GM21717 (cell line): ENCODE measurements at regions not wholly inside any gene's neighbourhood (a gene's known extent, or its start where the extent isn't known, plus 50 kb on each side); places are given as distances from the start of the nearest gene placed in this dataset.
A peak's percentile ranks its signal among the peaks of the same experiment; 100 is the strongest.

Experiments
- ATAC-seq: cut with Tn5 transposase; IDR thresholded peaks from one replicate; pipeline ENCODE4 v1.9.1; 2021; ENCODE audit warnings: mild to moderate bottlenecking, moderate library complexity; ENCODE audit not compliant: unreplicated experiment

DNA sequence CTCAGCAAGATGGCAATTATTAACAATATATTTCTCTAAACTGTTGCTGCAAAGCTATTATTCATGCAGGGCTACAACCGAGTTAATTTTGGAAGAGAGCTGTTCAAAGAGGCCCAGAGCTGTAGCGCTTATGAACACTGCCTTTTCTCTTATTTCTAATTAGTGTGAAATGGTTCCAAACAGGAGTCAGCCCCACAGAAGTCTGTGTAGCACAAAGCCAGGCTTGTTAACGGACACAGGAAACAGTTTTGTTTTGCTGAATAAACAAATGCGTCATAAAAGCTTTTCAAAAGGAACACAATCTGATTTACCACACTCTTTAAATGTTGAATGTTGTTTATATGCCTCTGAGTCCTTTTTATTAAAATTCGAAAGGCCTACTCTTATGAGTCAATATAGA is 396.5 kb downstream of the ANXA1 start:
- no peak for ATAC-seq

DNA sequence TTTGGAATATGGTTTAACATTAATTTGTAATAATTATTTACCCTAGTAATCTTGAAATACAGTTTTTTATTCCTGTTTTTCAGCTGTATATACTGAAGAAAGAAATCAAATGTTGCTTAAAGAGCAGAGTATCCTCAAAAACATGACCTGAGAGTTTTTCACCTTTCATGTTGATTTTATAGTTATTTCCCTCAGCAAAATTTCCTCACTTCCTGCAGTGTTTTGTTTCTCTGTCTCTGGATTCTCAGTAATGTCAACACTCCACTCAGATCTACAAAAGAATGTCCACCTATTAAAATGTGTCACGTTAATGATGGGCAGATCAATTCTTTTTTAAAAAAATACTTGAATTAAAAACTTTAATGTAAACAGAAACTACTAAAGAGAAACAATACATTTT is 398.3 kb downstream of the ANXA1 start:
- no peak for ATAC-seq

DNA sequence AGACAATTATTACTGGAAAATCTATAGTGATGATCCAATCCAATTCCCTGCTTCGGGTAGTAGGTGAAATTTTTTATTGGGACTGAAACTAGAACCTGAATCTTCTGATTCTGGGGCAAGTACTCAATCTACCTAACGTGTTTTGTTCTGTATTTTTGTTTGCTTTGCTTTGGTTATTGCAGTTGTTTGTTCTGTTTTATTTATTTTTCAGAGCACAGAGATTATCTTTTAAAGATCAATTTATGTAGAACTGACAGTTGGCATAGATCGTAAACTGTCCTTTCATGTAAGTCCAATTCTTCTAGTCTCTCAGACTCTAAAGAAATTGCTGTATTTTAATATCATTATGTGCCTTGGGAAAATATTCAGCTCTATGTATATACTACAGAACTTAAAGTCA is 401.6 kb downstream of the ANXA1 start:
- ATAC-seq: no peak

DNA sequence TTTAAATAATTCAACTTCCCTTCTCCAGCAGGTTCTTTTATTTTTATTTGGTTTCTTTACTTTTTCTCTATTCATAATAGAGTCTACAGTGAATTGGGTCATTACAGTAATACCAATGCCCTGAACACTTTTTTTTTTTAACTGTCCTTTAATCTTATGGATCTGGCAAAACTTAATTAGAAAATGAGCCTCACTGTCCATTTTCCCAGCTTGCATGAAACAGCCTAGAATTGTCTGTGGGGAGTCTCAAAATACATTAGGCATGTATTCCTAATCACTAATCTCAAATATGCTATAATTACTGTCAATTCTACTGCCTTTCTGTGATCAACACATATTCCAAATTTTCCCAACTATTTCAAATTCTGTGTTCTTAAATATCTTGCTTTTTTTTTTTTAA is 406.8 kb downstream of the ANXA1 start:
- ATAC-seq: no peak

- ATAC-seq: no peak
These were observed 413.4 kb downstream of the ANXA1 start for GRCh38 chr9:73565026-73565425.

DNA sequence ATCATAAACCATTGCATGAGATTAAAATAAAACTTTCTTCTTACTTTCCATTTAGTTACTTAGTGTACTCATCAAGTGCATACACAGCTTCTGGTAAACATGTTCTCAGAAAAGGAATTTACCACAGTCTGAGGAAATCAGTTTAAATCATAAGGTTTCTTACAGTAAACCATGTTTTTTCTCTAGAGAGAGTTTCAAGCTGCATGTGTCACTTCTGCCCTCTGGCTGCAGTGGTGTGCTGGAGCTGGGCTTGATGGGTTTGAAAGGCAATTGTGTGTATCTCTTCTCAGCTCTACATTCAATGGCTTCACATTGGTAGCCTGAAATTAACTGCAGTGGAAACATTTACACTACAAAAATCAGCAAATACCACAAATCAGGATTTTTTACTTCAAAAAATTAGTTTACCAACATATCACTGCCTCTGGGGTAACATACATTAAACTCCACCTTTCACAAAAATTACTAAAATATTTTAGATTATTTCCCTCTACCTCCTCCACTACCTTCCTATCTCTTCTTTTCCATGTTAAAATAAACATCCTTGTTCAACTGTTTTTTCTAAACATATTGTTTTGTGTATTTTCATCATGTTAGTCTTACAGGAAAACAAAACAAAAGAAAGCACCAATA is 414.3 kb downstream of the ANXA1 start:
- no peak for ATAC-seq

DNA sequence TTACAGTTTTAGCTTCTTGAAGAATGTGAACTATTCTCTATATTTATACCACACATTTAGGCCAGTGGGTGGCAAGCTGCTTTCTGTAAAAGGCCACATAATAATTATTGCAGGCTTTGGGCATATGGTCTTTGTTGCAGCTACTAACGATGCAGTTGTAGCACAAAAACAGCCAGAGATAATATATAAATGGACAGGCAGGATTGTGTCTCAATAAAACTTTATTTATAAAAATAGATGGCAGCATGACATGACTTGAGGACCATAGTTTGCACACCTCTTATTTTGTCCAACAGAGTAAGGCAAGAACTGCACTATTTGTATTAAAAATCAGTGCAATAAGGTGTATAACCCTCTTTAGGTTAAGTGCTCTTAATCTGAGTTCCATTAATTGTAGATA is 415.0 kb downstream of the ANXA1 start:
- ATAC-seq: no peak

DNA sequence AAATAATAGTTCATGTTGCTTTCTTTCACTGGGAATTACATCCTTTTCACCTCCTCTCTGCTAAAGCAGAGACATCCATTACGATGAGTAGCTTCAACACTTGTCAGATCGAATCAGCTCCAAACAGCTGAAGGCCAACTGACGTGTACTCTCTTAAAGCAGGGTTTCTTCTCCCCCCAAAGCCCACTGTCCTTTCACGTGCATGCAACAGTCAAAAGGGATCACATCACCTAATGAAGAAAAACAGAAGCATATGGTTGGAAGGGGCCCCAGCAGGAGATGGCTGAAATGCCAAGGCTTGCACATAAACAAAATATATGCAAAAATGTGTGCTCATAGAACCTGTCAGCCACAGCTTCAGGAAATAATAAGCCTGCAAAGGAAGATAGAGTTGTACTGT is 421.6 kb downstream of the ANXA1 start:
- ATAC-seq: no peak

DNA sequence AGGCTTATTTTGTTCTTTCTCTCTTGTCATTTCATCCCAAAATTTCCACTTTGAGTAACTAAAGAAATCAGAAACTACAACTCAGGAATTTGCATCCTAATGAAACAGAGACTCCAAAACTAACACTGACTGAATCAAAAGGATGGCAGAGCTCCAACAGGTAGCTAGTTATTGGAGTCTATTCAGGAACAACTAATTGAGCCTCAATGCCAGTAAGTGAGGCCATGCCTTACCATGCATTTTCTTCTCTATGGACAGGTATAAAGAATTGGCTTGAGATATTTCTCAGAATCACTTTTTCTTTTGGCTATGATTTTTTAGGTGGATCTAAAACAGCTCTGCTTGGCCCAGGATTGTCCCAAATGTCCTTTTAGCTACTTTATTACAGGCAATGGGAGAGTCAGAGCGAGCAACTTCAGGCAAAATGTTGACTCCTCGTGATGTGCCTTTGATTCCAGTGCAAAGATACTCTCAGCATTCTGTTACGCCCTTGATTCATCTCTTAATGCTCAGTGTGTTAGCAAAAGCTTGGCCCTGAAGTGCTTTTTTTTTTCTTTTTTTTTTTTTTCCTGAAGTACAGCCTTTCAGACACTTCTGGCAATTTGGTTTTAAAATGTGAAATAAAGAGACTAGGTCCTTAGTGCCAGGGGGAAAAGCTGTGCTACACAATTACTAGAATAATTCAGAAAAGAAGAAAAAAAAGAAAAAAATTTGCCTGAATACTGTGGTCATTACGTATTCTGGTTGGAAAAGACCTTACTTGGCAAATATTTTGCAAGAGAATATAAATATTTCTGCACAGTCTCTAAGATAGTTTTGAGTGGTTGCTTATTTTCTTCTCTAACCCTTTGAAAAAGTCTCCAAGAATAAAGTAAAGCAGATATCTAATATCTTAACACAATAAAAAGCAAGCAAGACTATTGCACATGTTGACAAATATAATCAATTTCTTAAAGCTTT is 423.7 kb downstream of the ANXA1 start:
- ATAC-seq: no peak

DNA sequence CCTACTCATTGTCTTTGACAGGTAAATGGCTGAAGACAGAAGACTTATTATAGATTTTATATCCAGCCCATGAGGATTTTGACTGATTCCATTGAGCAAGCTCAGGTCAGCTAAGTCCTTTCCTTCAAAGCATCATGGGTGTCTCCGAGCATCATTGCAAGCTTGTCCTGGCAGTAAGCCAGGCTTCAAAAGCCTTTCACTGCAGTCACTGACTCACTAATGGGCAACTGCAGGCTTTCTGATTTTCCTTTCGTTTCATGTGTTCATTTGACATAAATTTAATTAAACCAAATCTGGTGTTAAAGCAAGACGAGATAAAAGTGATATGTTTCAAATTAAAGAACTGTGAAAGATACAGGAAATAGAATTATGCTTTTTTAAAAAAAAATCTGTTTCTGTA is 426.2 kb downstream of the ANXA1 start:
- no peak for ATAC-seq

DNA sequence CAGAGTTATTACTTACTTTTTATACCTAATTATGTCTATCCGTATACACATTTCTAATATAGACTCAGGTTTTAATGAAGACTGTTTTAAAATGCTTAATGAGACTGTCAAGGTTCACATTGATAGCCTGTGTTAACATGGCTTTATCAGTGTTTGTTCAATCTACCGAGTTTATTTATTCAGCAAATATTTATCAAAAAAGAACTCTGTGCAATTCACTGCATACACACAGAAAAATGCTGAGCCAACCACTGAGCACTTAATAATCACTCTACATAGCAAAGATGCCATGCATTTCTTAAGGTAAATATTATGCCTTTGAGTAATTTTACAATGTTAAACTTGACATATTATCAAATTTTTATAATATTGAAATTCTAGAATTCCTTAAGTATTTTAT is 428.2 kb downstream of the ANXA1 start:
- no peak for ATAC-seq

DNA sequence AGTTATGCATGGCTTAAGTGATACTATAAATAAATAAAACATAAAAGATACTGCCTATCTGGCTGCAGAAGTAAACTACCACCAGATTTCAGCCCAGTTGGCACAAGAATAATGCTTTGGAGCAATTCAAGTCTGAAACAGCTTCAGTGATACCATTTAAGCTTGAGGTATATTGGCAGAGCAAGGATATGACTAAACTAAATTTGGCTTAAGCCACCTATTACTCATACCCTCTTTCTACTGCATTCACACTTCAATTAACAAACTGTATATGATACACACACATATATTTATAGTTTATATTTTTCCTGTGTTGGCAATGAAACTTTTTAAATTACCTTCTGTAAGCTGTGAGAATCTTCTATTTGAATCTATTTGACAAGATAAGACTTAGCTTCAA is 431.9 kb downstream of the ANXA1 start:
- no peak for ATAC-seq

- no peak for ATAC-seq
These were observed 443.4 kb downstream of the ANXA1 start for GRCh38 chr9:73595036-73595545.

GRCh38 chr9:73596321-73596720 is 444.7 kb downstream of the ANXA1 start:
- ATAC-seq: no peak

DNA sequence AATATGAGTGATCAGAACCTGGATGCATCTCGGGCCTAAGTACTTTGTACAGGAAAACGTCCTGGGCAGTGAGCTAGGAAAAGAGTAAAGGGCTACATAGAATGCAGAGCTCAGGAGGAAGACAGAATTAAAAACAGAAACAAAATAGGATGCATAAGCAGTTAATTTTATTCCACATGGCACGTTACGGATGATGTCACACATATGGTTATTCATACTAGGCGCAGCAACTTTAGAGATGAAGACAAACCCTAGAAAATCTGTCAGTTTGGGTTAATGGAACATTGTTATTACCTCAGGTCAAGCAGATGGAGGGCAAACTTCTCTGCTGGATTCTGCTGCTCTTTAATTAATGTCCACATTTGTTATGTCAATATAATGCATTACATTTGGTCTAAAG is 445.4 kb downstream of the ANXA1 start:
- no peak for ATAC-seq

DNA sequence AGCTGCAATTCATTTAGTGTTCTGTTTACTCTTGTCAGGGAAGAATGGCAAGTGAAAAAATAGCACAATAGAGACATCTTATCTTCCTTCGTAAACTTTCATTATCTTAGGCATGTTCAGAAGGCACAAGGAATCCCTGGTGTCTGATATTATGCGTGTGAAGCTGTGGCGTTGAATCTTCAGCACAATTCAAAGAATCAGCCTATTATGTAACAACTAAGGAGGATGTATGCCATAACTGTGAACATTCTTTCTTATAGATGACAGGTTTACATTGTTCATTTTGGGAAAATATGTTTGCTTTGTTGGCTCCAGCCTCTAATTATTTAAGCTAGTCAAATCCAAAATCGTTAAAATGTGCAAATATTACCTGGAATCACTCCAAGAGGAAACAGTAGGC is 446.1 kb downstream of the ANXA1 start:
- ATAC-seq: no peak

DNA sequence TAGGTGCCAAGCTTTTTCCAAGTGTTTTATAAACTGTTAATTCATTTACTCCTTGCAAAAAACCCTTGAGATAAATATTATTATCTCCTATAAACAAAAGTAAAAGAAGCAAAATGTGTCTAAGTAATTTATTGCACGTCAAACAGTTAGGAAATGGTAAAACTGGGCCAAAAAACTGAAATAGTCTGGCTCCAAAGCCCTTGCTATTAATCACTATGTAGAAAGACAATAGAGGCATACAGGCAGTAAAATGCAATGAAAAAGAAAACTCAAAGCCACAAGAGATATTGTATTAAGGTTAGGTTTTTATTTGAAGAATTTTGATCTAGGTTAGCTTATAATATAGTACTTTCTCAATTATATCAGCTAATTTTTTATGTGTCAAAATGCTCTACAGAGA is 457.7 kb downstream of the ANXA1 start:
- ATAC-seq: no peak

DNA sequence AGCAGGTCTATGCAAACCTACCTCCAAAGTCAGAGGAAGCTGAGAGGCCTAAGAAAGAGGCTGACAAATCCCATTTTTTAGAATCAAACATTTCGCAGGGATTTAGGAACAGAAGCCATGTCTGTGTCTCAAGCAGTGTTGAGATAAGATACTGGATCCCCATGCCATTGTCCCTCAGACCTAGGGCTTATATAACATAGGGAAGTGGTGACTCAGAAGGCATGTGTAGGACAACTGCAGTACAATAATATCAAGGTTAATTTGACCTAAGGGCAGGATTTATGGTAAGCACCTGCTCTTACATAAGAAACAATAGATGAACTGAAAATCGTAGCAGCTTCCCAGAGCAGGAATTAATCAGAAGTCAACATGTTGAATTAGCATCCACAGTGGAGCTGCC is 459.4 kb downstream of the ANXA1 start:
- no peak for ATAC-seq

- ATAC-seq: no peak
These were observed 461.5 kb downstream of the ANXA1 start for GRCh38 chr9:73613092-73613701.

- no peak for ATAC-seq
These were observed 463.9 kb downstream of the ANXA1 start for GRCh38 chr9:73615557-73615956.

DNA sequence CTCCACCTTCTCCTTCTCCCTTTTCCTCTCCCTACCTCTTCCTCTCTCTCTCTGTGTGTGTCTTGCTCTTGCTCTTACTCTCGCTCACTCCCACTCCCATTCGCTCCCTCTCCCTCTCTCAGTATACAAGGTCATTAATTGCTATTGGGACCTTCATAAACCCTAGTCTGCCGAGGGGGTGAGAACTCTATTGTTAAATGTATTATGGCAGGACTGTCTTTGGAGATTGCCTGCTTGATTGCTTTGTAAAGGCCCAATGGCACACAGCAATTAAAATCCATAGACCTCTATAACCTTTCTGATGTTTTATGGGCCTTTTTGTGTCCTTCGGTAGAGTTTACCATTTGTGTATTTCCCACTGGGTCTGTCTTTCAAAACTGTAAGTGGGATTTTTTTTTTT is 465.9 kb downstream of the ANXA1 start:
- no peak for ATAC-seq

GRCh38 chr9:73640971-73641370 is 489.3 kb downstream of the ANXA1 start:
- peak; percentile 59 for ATAC-seq
